Gastroesophageal sphincter (tissue), 4 donors: ENCODE measurements at regions not wholly inside any gene's neighbourhood (a gene's known extent, or its start where the extent isn't known, plus 50 kb on each side); places are given as distances from the start of the nearest gene placed in this dataset.

ENCODE experiments used
- ATAC-seq: fragments of 150-250 bp; one replicate; pipeline ENCODE4 v1.9.1; 2016; ENCODE audit warnings: mild to moderate bottlenecking, moderate library complexity
- H3K27ac ChIP-seq, 4 donors: fragments of 200-600 bp; sonication (generic) in 3 of 4; 1 replicate in 3 of 4; 2 replicates in 1 of 4; pipeline ENCODE4 v1.5.1; 2016 to 2019
- H3K27me3 ChIP-seq: fragments of 200-600 bp; sonication (generic); one replicate; pipeline ENCODE4 v1.5.1; 2019
- H3K36me3 ChIP-seq, 2 donors: fragments of 200-600 bp; sonication (generic); one replicate each; pipeline ENCODE4 v1.5.1; 2019; ENCODE audit warnings: control low read depth in 1 of 2
- H3K4me1 ChIP-seq, 3 donors: fragments of 200-600 bp; sonication (generic); 1 replicate in 2 of 3; 2 replicates in 1 of 3; pipeline ENCODE4 v1.5.1; 2016 to 2019; ENCODE audit warnings: control low read depth in 2 of 3
- H3K4me3 ChIP-seq, 2 donors: fragments of 200-600 bp; sonication (generic); one replicate each; pipeline ENCODE4 v1.5.1; 2019; ENCODE audit warnings: mild to moderate bottlenecking in 1 of 2, moderate library complexity in 1 of 2
- H3K9me3 ChIP-seq, 3 donors: fragments of 200-600 bp; sonication (generic); one replicate each; pipeline ENCODE4 v1.5.1; 2017 to 2019; ENCODE audit warnings: control low read depth in 2 of 3
- CTCF ChIP-seq, 4 experiments: fragments of 200-600 bp in 2 of 4; fragments of 450-650 bp in 2 of 4; sonication (generic) in 1 of 4; IDR thresholded peaks; one replicate each; pipeline ENCODE4 v1.5.1; 2017 to 2019; ENCODE audit warnings: antibody characterized with exemption in 4 of 4, mild to moderate bottlenecking in 2 of 4, moderate library complexity in 2 of 4
- EP300 ChIP-seq: sonication (generic); formaldehyde crosslinking; IDR thresholded peaks from one replicate; pipeline ENCODE4 v1.6.1; 2017; ENCODE audit warnings: antibody characterized with exemption, mild to moderate bottlenecking
- POLR2A ChIP-seq, 2 donors: fragments of 450-650 bp; IDR thresholded peaks; one replicate each; pipeline ENCODE4 v1.6.1; 2017; ENCODE audit warnings: antibody characterized with exemption in 2 of 2, mild to moderate bottlenecking in 2 of 2, moderate library complexity in 1 of 2
- POLR2AphosphoS5 ChIP-seq: sonication (generic); formaldehyde crosslinking; IDR thresholded peaks from one replicate; pipeline ENCODE4 v1.6.1; 2017; ENCODE audit warnings: antibody characterized with exemption
- WGBS, 2 donors: methylation state at CpG; one replicate each; pipeline ENCODE4 v1.1.5; 2018; ENCODE audit warnings: low coverage in 1 of 2; 5-methylcytosine and 5-hydroxymethylcytosine counted together

- Histone ChIP-seq H3K27ac (no peak overlapping the region), H3K9me3 (no peaks in the 10 kb centered on the region), H3K36me3 (no peaks in the 10 kb centered on the region), H3K4me1 (no peaks in the 10 kb centered on the region), H3K27me3 (no peaks in the 10 kb centered on the region), H3K4me3 (no peak overlapping the region)
- WGBS, 2 donors, result 73 to 83% methylated on average over 1 to 2 of the region's 2 CpGs
- TF ChIP-seq CTCF (IDR thresholded peaks at IDR 0.05) (no peak), POLR2AphosphoS5 (no peak), EP300 (no peak), POLR2A (IDR thresholded peaks at IDR 0.05) (no peak)
- no peak for ATAC-seq
These were observed 97.9 kb upstream of the NUDT4 start for GRCh38 chr12:93279565-93280412.

- Histone ChIP-seq H3K27me3 (no peaks in the 10 kb centered on the region), H3K9me3 (no peaks in the 10 kb centered on the region), H3K36me3 (no peaks in the 10 kb centered on the region), H3K4me3 (no peak overlapping the region), H3K4me1 (peaks cover 0 to 15% (median 2%) of the 10 kb centered on the region in 3 donors), H3K27ac (no peak overlapping the region)
- no peak for ATAC-seq
- WGBS, 2 donors, result 88 to 90% methylated on average over 1 to 3 of the region's 3 CpGs
- TF ChIP-seq POLR2A (IDR thresholded peaks at IDR 0.05) (no peak), EP300 (no peak), CTCF (IDR thresholded peaks at IDR 0.05) (no peak), POLR2AphosphoS5 (no peak)
These were observed 90.6 kb upstream of the NUDT4 start for GRCh38 chr12:93287149-93287548.

- no peak for TF ChIP-seq EP300
- no peak for TF ChIP-seq POLR2A (IDR thresholded peaks at IDR 0.05)
- TF ChIP-seq POLR2AphosphoS5, result no peak
- no peak for TF ChIP-seq CTCF (IDR thresholded peaks at IDR 0.05)
- H3K4me1 ChIP-seq, result peaks cover 0 to 15% (median 2%) of the 10 kb centered on the region in 3 donors
These were observed 89.1 kb upstream of the NUDT4 start for GRCh38 chr12:93288626-93289025.

GRCh38 chr12:93290391-93290790 lies 87.3 kb upstream of the NUDT4 start:
- H3K4me3 ChIP-seq, result no peak overlapping the region
- 90% methylated on average over 2 to 5 of the region's 7 CpGs for WGBS, 2 donors
- TF ChIP-seq POLR2AphosphoS5 (no peak), POLR2A (IDR thresholded peaks at IDR 0.05) (no peak), CTCF (IDR thresholded peaks at IDR 0.05) (no peak), EP300 (no peak)
- no peak overlapping the region for H3K27ac ChIP-seq
- no peaks in the 10 kb centered on the region for H3K36me3 ChIP-seq
- no peaks in the 10 kb centered on the region for H3K27me3 ChIP-seq
- H3K9me3 ChIP-seq, result no peaks in the 10 kb centered on the region
- no peak for ATAC-seq
- peaks cover 0 to 15% (median 2%) of the 10 kb centered on the region in 3 donors for H3K4me1 ChIP-seq

More at GRCh38 chr12:93288626-93289025, 89.1 kb upstream of the NUDT4 start:
- ATAC-seq, result no peak
- Histone ChIP-seq H3K36me3 (no peaks in the 10 kb centered on the region), H3K9me3 (no peaks in the 10 kb centered on the region), H3K27me3 (no peaks in the 10 kb centered on the region), H3K4me3 (no peak overlapping the region), H3K27ac (peak overlapping the region in 2 of 4 donors; percentile 21 to 34)

- no peaks in the 10 kb centered on the region for H3K36me3 ChIP-seq
- peaks cover 0 to 15% (median 2%) of the 10 kb centered on the region in 3 donors for H3K4me1 ChIP-seq
- H3K9me3 ChIP-seq, result no peaks in the 10 kb centered on the region
- no peak for TF ChIP-seq POLR2AphosphoS5
- TF ChIP-seq CTCF (IDR thresholded peaks at IDR 0.05), result no peak
- TF ChIP-seq EP300, result no peak
- no peak for TF ChIP-seq POLR2A (IDR thresholded peaks at IDR 0.05)
- H3K27me3 ChIP-seq, result no peaks in the 10 kb centered on the region
- no peak for ATAC-seq
- H3K4me3 ChIP-seq, result no peak overlapping the region
- 93% methylated on average over 6 of the region's 6 CpGs; no CpG with 5 or more reads in 1 of the 2 donors for WGBS, 2 donors
- H3K27ac ChIP-seq, result no peak overlapping the region
These were observed 85.5 kb upstream of the NUDT4 start for GRCh38 chr12:93292213-93292612.
